ENCODE measurements at regions not wholly inside any gene's neighbourhood (a gene's known extent, or its start where the extent isn't known, plus 50 kb on each side); places are given as distances from the start of the nearest gene placed in this dataset.

GRCh38 chr4:75142850-75143249, 209.9 kb downstream of the PARM1 start:
- Histone ChIP-seq H3K9me3 (replicated peaks; ENCODE audit: control insufficient read depth, insufficient read depth, low read depth, low read length) (no peaks in the 10 kb centered on the region), H3K4me3 (no peak overlapping the region), H3K4me2 (ENCODE audit: insufficient read depth, low read length) (no peak overlapping the region), H3K9me1 (ENCODE audit: control insufficient read depth, insufficient read depth, low read length) (no peaks in the 10 kb centered on the region), H3K79me2 (ENCODE audit: control insufficient read depth, insufficient read depth, low read length) (no peaks in the 10 kb centered on the region), H3K27ac (ENCODE audit: extremely low read depth, low read depth, low read length) (no peak overlapping the region), H3K9ac (ENCODE audit: insufficient read depth in 1 of 2, low read depth in 2 of 2, low read length in 2 of 2) (no peak overlapping the region), H3K4me1 (replicated peaks in 1 of 2; ENCODE audit: control insufficient read depth in 2 of 2, insufficient read depth in 2 of 2, low read length in 2 of 2) (no peaks in the 10 kb centered on the region), H3K27me3 (ENCODE audit: control insufficient read depth in 2 of 2, insufficient read depth in 2 of 2, low read length in 2 of 2) (no peaks in the 10 kb centered on the region), H2AFZ (ENCODE audit: low read depth, low read length) (no peak overlapping the region), H4K20me1 (replicated peaks; ENCODE audit: control insufficient read depth, insufficient read depth, low read length) (no peaks in the 10 kb centered on the region), H3K36me3 (ENCODE audit: control insufficient read depth, insufficient read depth, low read length) (no peaks in the 10 kb centered on the region)
- DNase-seq (ENCODE audit: extremely low read depth in 1 of 4, low spot score in 3 of 4) (no peak), ATAC-seq (no peak), FAIRE-seq (no peak)
- no TSS peak for BruUV-seq (replicated peaks)
- ChIA-PET CTCF (ENCODE audit: low intra/inter-chr PET ratio) (no interaction called here), POLR2A (interaction anchor here (0.7 kb wide), 1 partner anchor 105 kb away, joined by 3 read pairs; no protein-coding TSS in a partner anchor)
- no peak for TF ChIP-seq ZNF518B (CRISPR knock-in tag; IDR thresholded peaks at IDR 0.05)
- WGBS (ENCODE audit: insufficient coverage, low coverage, missing lambda C conversion rate) = 0% methylated on average over 1 of the region's 1 CpG
- intact Hi-C loops (cut with micrococcal nuclease) (no loop called here), in situ Hi-C loops (cut with MboI) (no loop called here)

- Histone ChIP-seq H3K79me2 (ENCODE audit: control insufficient read depth, insufficient read depth, low read length) (no peaks in the 10 kb centered on the region), H3K9me3 (replicated peaks; ENCODE audit: control insufficient read depth, insufficient read depth, low read depth, low read length) (no peaks in the 10 kb centered on the region), H3K4me3 (no peak overlapping the region), H3K9ac (ENCODE audit: insufficient read depth in 1 of 2, low read depth in 2 of 2, low read length in 2 of 2) (no peak overlapping the region), H2AFZ (ENCODE audit: low read depth, low read length) (no peak overlapping the region), H4K20me1 (replicated peaks; ENCODE audit: control insufficient read depth, insufficient read depth, low read length) (no peaks in the 10 kb centered on the region), H3K27me3 (ENCODE audit: control insufficient read depth in 2 of 2, insufficient read depth in 2 of 2, low read length in 2 of 2) (no peaks in the 10 kb centered on the region), H3K4me1 (replicated peaks in 1 of 2; ENCODE audit: control insufficient read depth in 2 of 2, insufficient read depth in 2 of 2, low read length in 2 of 2) (no peaks in the 10 kb centered on the region), H3K9me1 (ENCODE audit: control insufficient read depth, insufficient read depth, low read length) (no peaks in the 10 kb centered on the region), H3K4me2 (ENCODE audit: insufficient read depth, low read length) (no peak overlapping the region), H3K36me3 (ENCODE audit: control insufficient read depth, insufficient read depth, low read length) (no peaks in the 10 kb centered on the region), H3K27ac (ENCODE audit: extremely low read depth, low read depth, low read length) (no peak overlapping the region)
- POLR2A ChIA-PET = interaction anchor here (0.7 kb wide), 1 partner anchor 105 kb away, joined by 3 read pairs; no protein-coding TSS in a partner anchor
- intact Hi-C loops (cut with micrococcal nuclease) = no loop called here
- 2% methylated on average over 2 of the region's 2 CpGs for WGBS (ENCODE audit: insufficient coverage, low coverage, missing lambda C conversion rate)
- no peak for ATAC-seq
- DNase-seq (ENCODE audit: extremely low read depth in 1 of 4, low spot score in 3 of 4) = no peak
- in situ Hi-C loops (cut with MboI) = no loop called here
- no TSS peak for BruUV-seq (replicated peaks)
- no peak for FAIRE-seq
- CTCF ChIA-PET (ENCODE audit: low intra/inter-chr PET ratio) = no interaction called here
- TF ChIP-seq RFX1 (IDR thresholded peaks at IDR 0.05) (peak; percentile 62), ZKSCAN8 (CRISPR knock-in tag; IDR thresholded peaks at IDR 0.05) (no peak), ZNF124 (CRISPR knock-in tag; IDR thresholded peaks at IDR 0.05) (no peak)
These were observed 209.5 kb downstream of the PARM1 start for GRCh38 chr4:75142382-75142781.
